Lower leg skin (tissue), 4 donors: ENCODE measurements at regions not wholly inside any gene's neighbourhood (a gene's known extent, or its start where the extent isn't known, plus 50 kb on each side); places are given as distances from the start of the nearest gene placed in this dataset.
A peak's percentile ranks its signal among the peaks of the same experiment; 100 is the strongest.

Experiments
- DNase-seq, 2 donors: peaks; one replicate each; pipeline ENCODE4 v3.0.0-alpha.2; 2019; ENCODE audit warnings: low spot score in 2 of 2
- H3K4me3 ChIP-seq: fragments of 200-600 bp; sonication (generic); 2 replicates; pipeline ENCODE4 v1.5.1; 2017; ENCODE audit warnings: mild to moderate bottlenecking, low read depth; ENCODE audit not compliant: poor library complexity, severe bottlenecking
- POLR2A ChIP-seq, 2 donors: fragments of 450-650 bp; IDR thresholded peaks; one replicate each; pipeline ENCODE4 v1.6.1; 2016 to 2017; ENCODE audit warnings: antibody characterized with exemption in 2 of 2, mild to moderate bottlenecking in 1 of 2, moderate library complexity in 1 of 2
- WGBS, 2 donors: methylation state at CpG; one replicate each; pipeline ENCODE4 v1.1.5; 2018; 5-methylcytosine and 5-hydroxymethylcytosine counted together
- intact Hi-C: fragments of 100-400 bp; cut with DNase I; formaldehyde crosslinking; loops from one replicate; pipeline ENCODE4 v1.15.0; 2023; ENCODE audit warnings: low total_unique reads
- TF ChIP-seq, protein P1 (sequence below), 3 donors: fragments of 450-650 bp; IDR thresholded peaks; one replicate each; pipeline ENCODE4 v1.5.1; 2016; ENCODE audit warnings: antibody characterized with exemption in 3 of 3, mild to moderate bottlenecking in 3 of 3, moderate library complexity in 2 of 3

DNA sequence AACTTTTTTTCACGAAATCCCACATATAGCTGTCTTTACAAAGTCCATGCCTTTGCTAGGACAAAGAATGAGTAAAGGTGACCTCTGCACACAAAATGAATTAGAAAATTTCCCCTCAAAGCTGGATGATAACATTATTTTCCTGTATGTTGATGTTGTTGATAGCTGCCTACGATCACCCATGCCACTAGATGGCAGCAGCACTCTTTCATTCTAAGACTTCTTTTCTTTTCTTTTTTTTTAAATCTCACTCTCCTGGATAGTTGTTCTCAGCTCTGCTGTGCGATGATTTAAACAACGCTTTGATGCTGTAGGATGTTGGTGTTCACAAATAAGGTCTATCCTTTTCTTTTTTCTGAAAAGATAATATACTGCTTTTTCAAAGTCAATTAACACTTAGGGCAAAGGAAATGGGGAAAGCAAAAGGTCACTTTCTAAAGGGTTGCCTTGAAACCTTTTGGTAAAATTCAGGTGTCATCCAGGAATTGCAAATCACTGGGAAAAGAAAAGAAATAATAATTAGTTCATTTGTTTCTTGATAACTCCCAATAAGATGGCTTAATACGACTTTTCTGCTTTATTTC is 266.8 kb downstream of the C4orf33 start:
- intact Hi-C loops, result loop anchor here (10.0 kb wide), 1 partner anchor 282 kb away; no protein-coding TSS in a partner anchor
- no peak overlapping the region for H3K4me3 ChIP-seq
- WGBS, 2 donors, result 11 to 14% methylated on average over 5 of the region's 5 CpGs
- TF ChIP-seq, protein P1, sequence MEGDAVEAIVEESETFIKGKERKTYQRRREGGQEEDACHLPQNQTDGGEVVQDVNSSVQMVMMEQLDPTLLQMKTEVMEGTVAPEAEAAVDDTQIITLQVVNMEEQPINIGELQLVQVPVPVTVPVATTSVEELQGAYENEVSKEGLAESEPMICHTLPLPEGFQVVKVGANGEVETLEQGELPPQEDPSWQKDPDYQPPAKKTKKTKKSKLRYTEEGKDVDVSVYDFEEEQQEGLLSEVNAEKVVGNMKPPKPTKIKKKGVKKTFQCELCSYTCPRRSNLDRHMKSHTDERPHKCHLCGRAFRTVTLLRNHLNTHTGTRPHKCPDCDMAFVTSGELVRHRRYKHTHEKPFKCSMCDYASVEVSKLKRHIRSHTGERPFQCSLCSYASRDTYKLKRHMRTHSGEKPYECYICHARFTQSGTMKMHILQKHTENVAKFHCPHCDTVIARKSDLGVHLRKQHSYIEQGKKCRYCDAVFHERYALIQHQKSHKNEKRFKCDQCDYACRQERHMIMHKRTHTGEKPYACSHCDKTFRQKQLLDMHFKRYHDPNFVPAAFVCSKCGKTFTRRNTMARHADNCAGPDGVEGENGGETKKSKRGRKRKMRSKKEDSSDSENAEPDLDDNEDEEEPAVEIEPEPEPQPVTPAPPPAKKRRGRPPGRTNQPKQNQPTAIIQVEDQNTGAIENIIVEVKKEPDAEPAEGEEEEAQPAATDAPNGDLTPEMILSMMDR (IDR thresholded peaks at IDR 0.05), result peak in 1 of 3 donors; percentile 27
- no peak for TF ChIP-seq POLR2A (IDR thresholded peaks at IDR 0.05)
- peak in 1 of 2 donors; percentile 21 for DNase-seq

DNA sequence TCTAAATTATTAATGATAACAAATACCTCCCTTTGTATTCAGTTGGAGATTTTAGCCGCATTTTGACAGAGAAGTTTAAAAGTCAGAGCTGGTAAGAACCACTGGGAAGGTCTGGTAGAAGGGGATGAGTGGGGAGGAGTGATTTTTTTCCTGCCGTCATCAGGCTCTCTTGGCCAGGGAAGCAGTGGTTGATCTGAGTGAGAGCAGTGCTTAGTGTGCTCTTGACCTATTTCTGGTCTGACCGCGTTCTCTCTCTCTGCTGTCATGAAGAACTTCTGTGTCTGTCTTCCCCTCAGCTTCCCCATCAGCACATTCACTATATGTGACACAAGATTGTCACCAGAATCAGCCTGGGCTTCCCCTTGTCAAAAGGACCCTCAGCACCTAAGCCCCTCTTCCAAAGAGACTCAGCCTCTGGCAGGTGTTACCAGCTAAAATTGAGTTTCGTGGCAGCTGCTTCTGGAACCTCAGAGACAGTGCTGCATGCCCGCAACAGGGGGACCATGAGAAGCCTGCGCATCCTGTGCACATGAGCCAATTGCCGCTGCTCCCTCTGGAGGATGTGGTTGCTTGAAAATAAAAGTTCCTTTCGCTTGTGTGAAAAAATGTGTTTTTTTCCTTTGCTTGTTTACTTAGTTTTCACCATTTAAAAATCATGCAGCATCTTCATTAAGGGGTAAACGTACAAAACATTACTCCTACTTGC is 268.9 kb downstream of the C4orf33 start:
- DNase-seq, result no peak
- no peak overlapping the region for H3K4me3 ChIP-seq
- intact Hi-C loops, result loop anchor here (10.0 kb wide), 1 partner anchor 280 kb away; no protein-coding TSS in a partner anchor
- TF ChIP-seq, protein P1 (IDR thresholded peaks at IDR 0.05), result no peak
- no peak for TF ChIP-seq POLR2A (IDR thresholded peaks at IDR 0.05)
- 79 to 84% methylated on average over 10 of the region's 10 CpGs for WGBS, 2 donors

DNA sequence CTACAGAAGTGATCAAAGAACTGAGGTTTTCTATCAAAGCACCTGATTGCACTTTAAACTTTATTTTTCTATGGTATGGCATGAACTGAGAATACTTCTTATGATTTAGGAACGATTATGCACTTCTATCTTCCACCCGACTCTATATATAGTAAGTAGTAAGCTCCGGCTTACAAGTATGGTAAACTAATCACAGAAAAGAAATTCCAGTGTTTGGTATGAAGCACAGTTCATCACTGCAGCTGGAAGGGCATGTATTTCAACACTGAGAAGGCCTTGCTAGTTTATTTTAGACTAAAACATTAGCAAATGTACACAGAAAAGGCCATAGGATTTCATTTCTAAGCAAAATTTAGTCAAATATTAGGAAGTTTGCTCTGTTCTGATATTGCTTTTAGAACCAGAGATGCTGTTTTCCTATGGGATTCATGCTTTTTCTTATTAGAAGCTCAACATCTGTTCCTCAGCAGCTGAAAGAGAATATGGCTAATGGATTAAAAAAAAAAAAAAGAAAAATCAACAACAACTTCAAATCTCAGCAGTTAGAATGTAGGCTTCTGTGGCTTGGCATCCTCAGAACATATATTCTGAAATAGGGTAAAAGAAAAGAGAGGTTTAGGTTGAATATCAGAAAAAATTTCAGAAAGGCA is 273.5 kb downstream of the C4orf33 start:
- 48 to 57% methylated on average over 3 of the region's 3 CpGs for WGBS, 2 donors
- intact Hi-C loops, result loop anchor here (10.0 kb wide), 1 partner anchor 275 kb away; no protein-coding TSS in a partner anchor
- H3K4me3 ChIP-seq, result no peak overlapping the region
- TF ChIP-seq, protein P1 (IDR thresholded peaks at IDR 0.05), result no peak
- no peak for TF ChIP-seq POLR2A (IDR thresholded peaks at IDR 0.05)
- no peak for DNase-seq

DNA sequence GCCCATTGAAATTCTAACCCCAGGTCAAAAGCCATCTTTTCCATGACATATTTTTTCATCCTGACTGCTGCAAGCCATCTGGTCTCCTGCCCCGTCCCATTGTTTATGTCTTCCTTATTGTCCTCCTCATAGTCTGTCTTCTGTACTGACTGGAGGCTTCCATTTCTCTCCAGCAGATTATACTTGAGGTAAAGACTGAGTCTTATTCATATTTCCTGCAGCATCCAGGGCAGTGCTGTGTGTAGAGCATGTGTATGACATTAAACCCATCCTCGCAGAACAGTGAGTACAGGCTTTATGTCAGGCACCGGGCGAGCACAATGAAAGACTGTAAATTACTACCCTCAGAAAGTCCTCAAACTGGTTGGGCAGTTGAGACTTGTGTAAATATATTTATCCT is 275.1 kb downstream of the C4orf33 start:
- TF ChIP-seq, protein P1 (IDR thresholded peaks at IDR 0.05), result no peak
- TF ChIP-seq POLR2A (IDR thresholded peaks at IDR 0.05), result no peak
- 62 to 73% methylated on average over 4 of the region's 4 CpGs for WGBS, 2 donors
- intact Hi-C loops, result no loop called here
- no peak for DNase-seq
- no peak overlapping the region for H3K4me3 ChIP-seq

DNA sequence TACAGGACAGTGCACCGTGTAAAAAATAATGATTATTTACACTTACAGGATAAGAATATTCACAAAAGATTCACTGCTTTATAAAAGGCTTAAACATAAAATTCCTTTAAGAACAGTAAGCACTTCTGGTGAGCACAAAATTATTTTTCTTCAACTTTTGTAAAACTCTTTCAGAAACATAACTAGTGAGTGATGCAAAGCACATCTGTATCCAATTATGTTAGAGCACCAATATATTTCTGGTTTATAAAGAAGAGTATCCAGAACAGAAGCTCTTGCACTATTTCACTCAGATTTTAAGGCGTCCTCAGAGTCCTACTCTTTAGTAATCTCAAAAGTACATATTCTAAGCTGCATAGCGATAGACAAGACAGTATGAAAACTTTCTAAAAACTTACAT is 276.0 kb downstream of the C4orf33 start:
- intact Hi-C loops, result no loop called here
- 62% methylated on average over 3 of the region's 3 CpGs for WGBS, 2 donors
- no peak for TF ChIP-seq POLR2A (IDR thresholded peaks at IDR 0.05)
- TF ChIP-seq, protein P1 (IDR thresholded peaks at IDR 0.05), result no peak
- H3K4me3 ChIP-seq, result no peak overlapping the region
- no peak for DNase-seq
